Astrocyte (in vitro differentiated cells and primary cell): ENCODE measurements at regions not wholly inside any gene's neighbourhood (a gene's known extent, or its start where the extent isn't known, plus 50 kb on each side); places are given as distances from the start of the nearest gene placed in this dataset.

ENCODE experiments used
- DNase-seq: peaks from one replicate; pipeline ENCODE4 v3.0.0-alpha.2; 2010; ENCODE audit warnings: low read depth
- FAIRE-seq: peaks from 2 replicates; lab custom pipeline; 2011; peaks lifted over from hg19 to GRCh38; lab: Jason Lieb, UNC
- H2AFZ ChIP-seq: 2 replicates; pipeline ENCODE4 v1.6.0; 2012; ENCODE audit warnings: low read depth, low read length, inconsistent platforms
- H3K27ac ChIP-seq: 2 replicates; pipeline ENCODE4 v1.5.1; 2011; ENCODE audit warnings: low read depth, low read length, inconsistent platforms
- H3K27me3 ChIP-seq: 2 replicates; pipeline ENCODE4 v1.6.0; 2011; ENCODE audit warnings: low read length, inconsistent platforms; ENCODE audit not compliant: insufficient read depth
- H3K36me3 ChIP-seq: 2 replicates; pipeline ENCODE4 v1.5.1; 2011; ENCODE audit warnings: low read length, inconsistent platforms; ENCODE audit not compliant: insufficient read depth
- H3K4me1 ChIP-seq: 2 replicates; pipeline ENCODE4 v1.5.1; 2011; ENCODE audit warnings: low read length, inconsistent platforms; ENCODE audit not compliant: insufficient read depth
- H3K4me2 ChIP-seq: 2 replicates; pipeline ENCODE4 v1.6.0; 2012; ENCODE audit warnings: low read length, inconsistent platforms
- H3K4me3 ChIP-seq: 2 replicates; pipeline ENCODE4 v1.5.1; 2011; ENCODE audit warnings: low read depth, mild to moderate bottlenecking, low read length, inconsistent platforms; ENCODE audit not compliant: insufficient read depth
- H3K79me2 ChIP-seq: 2 replicates; pipeline ENCODE4 v1.6.0; 2012; ENCODE audit warnings: mild to moderate bottlenecking, low read length, inconsistent platforms; ENCODE audit not compliant: insufficient read depth
- H3K9ac ChIP-seq: 2 replicates; pipeline ENCODE4 v1.6.0; 2012; ENCODE audit warnings: mild to moderate bottlenecking, low read length, inconsistent platforms
- H3K9me3 ChIP-seq: 2 replicates; pipeline ENCODE4 v1.5.1; 2012; ENCODE audit warnings: low read depth, mild to moderate bottlenecking, low read length, inconsistent platforms; ENCODE audit not compliant: insufficient read depth
- H4K20me1 ChIP-seq: 2 replicates; pipeline ENCODE4 v1.6.0; 2012; ENCODE audit warnings: low read length, inconsistent platforms; ENCODE audit not compliant: insufficient read depth
- H3K27ac Mint-ChIP-seq: one replicate; pipeline ENCODE4 v1.8.0; 2021; ENCODE audit warnings: mild to moderate bottlenecking, mixed read lengths; ENCODE audit not compliant: unreplicated experiment
- H3K27me3 Mint-ChIP-seq: one replicate; pipeline ENCODE4 v1.8.0; 2021; ENCODE audit warnings: low read depth, mixed read lengths; ENCODE audit not compliant: unreplicated experiment
- H3K36me3 Mint-ChIP-seq: one replicate; pipeline ENCODE4 v1.8.0; 2021; ENCODE audit warnings: low read depth, mixed read lengths; ENCODE audit not compliant: unreplicated experiment
- H3K4me1 Mint-ChIP-seq: one replicate; pipeline ENCODE4 v1.8.0; 2021; ENCODE audit warnings: low read depth, mixed read lengths; ENCODE audit not compliant: unreplicated experiment
- H3K4me3 Mint-ChIP-seq: one replicate; pipeline ENCODE4 v1.8.0; 2021; ENCODE audit warnings: mild to moderate bottlenecking, moderate library complexity, mixed read lengths; ENCODE audit not compliant: unreplicated experiment
- H3K9me3 Mint-ChIP-seq: one replicate; pipeline ENCODE4 v1.8.0; 2021; ENCODE audit warnings: mild to moderate bottlenecking, mixed read lengths; ENCODE audit not compliant: unreplicated experiment
- CTCF ChIP-seq: IDR thresholded peaks from 2 replicates; pipeline ENCODE4 v1.5.1; 2011; ENCODE audit warnings: low read depth, mild to moderate bottlenecking, inconsistent platforms, low read length, moderate library complexity; ENCODE audit not compliant: insufficient read depth
- EZH2 ChIP-seq: IDR thresholded peaks from 2 replicates; pipeline ENCODE4 v1.6.1; 2012; ENCODE audit warnings: mild to moderate bottlenecking, low read length, inconsistent platforms; ENCODE audit not compliant: insufficient read depth

- no peak overlapping the region for H3K4me2 ChIP-seq
- FAIRE-seq (no peak), DNase-seq (no peak)
- Mint-ChIP-seq H3K36me3 (no peaks in the 10 kb centered on the region), H3K4me1 (peaks cover 8% of the 10 kb centered on the region), H3K9me3 (peaks cover 2% of the 10 kb centered on the region), H3K27ac (no peak overlapping the region), H3K4me3 (no peak overlapping the region), H3K27me3 (peaks cover 6% of the 10 kb centered on the region)
- H3K9ac ChIP-seq: no peak overlapping the region
- no peaks in the 10 kb centered on the region for H3K9me3 ChIP-seq
- H2AFZ ChIP-seq: no peak overlapping the region
- H4K20me1 ChIP-seq: no peaks in the 10 kb centered on the region
- TF ChIP-seq EZH2 (no peak), CTCF (no peak)
- peaks cover 6% of the 10 kb centered on the region for H3K4me1 ChIP-seq
- no peaks in the 10 kb centered on the region for H3K79me2 ChIP-seq
- H3K36me3 ChIP-seq: no peaks in the 10 kb centered on the region
- no peak overlapping the region for H3K27ac ChIP-seq
- H3K4me3 ChIP-seq: no peak overlapping the region
- no peaks in the 10 kb centered on the region for H3K27me3 ChIP-seq
Observed at GRCh38 chr4:38603652-38604051, 60.3 kb upstream of the KLF3 start.

GRCh38 chr4:38605181-38605752 lies 58.7 kb upstream of the KLF3 start:
- H3K4me3 ChIP-seq: no peak overlapping the region
- H3K4me1 ChIP-seq: peaks cover 6% of the 10 kb centered on the region
- FAIRE-seq: no peak
- Mint-ChIP-seq H3K36me3 (no peaks in the 10 kb centered on the region), H3K27me3 (peaks cover 6% of the 10 kb centered on the region), H3K4me1 (peaks cover 8% of the 10 kb centered on the region), H3K4me3 (no peak overlapping the region), H3K9me3 (peaks cover 2% of the 10 kb centered on the region), H3K27ac (no peak overlapping the region)
- no peak for DNase-seq
- TF ChIP-seq CTCF (no peak), EZH2 (no peak)
- H3K27me3 ChIP-seq: no peaks in the 10 kb centered on the region
- H3K9ac ChIP-seq: no peak overlapping the region
- no peaks in the 10 kb centered on the region for H4K20me1 ChIP-seq
- no peak overlapping the region for H2AFZ ChIP-seq
- no peaks in the 10 kb centered on the region for H3K36me3 ChIP-seq
- no peaks in the 10 kb centered on the region for H3K79me2 ChIP-seq
- no peaks in the 10 kb centered on the region for H3K9me3 ChIP-seq
- H3K27ac ChIP-seq: no peak overlapping the region
- no peak overlapping the region for H3K4me2 ChIP-seq

GRCh38 chr4:38605753-38606586 lies 58.0 kb upstream of the KLF3 start:
- no peak for FAIRE-seq
- no peak overlapping the region for H3K4me3 Mint-ChIP-seq

More at GRCh38 chr4:38605753-38606586, 58.0 kb upstream of the KLF3 start:
- TF ChIP-seq CTCF: no peak
- no peak for TF ChIP-seq EZH2
- H3K9ac ChIP-seq: no peak overlapping the region
- no peak overlapping the region for H3K4me3 ChIP-seq
- Mint-ChIP-seq H3K27ac (no peak overlapping the region), H3K4me1 (peaks cover 7% of the 10 kb centered on the region), H3K36me3 (no peaks in the 10 kb centered on the region), H3K9me3 (peaks cover 2% of the 10 kb centered on the region), H3K27me3 (peaks cover 6% of the 10 kb centered on the region)
- H3K9me3 ChIP-seq: no peaks in the 10 kb centered on the region
- H4K20me1 ChIP-seq: no peaks in the 10 kb centered on the region
- H3K79me2 ChIP-seq: no peaks in the 10 kb centered on the region
- H3K27ac ChIP-seq: no peak overlapping the region
- no peak overlapping the region for H2AFZ ChIP-seq
- no peak overlapping the region for H3K4me2 ChIP-seq
- H3K4me1 ChIP-seq: peaks cover 6% of the 10 kb centered on the region
- H3K27me3 ChIP-seq: no peaks in the 10 kb centered on the region
- DNase-seq: no peak
- H3K36me3 ChIP-seq: no peaks in the 10 kb centered on the region
